ENCODE measurements at regions not wholly inside any gene's neighbourhood (a gene's known extent, or its start where the extent isn't known, plus 50 kb on each side); places are given as distances from the start of the nearest gene placed in this dataset.

GRCh38 chr15:93469994-93470393 lies 381.0 kb upstream of the RGMA start:
- DNase-seq: no peak

DNA sequence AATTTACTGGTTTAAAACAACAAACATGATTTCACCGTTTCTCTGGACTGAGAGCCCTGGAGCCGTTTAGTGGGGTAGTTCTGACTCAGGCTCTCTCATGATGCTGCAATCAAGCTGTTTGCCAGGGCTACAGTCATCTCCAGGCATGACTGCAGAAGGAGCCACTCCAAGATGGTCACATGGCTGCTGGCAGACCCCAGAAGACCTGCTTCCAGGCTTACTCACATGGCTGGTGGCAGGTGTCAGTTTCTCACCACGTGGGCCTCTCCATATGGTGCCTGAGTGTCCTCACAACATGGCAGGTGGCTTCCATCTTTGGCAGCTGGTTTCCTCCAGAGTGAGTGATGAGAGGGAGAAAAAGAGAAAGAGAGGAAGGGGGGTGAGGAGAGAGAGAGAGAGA lies 378.3 kb upstream of the RGMA start:
- DNase-seq: no peak

DNA sequence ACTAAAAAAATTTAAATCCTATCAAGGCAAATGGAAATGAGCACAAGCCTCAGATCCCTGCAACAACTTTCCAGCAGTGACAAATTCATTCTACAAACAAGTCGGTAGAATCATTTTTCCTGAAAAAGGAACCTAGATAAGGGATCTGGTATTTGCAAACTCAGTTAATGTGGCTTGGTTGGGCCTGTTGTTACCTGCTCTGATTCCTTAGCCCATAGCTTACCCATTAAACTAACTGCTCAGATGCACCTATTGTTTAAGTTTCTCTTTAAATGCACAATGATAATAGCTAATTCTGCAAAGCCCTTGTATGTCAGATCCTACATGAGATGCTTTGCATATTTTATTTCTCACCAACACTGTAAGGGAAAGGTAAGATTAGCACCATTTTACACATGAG lies 377.4 kb upstream of the RGMA start:
- no peak for DNase-seq

GRCh38 chr15:93462690-93463089 lies 373.7 kb upstream of the RGMA start:
- DNase-seq: no peak

DNA sequence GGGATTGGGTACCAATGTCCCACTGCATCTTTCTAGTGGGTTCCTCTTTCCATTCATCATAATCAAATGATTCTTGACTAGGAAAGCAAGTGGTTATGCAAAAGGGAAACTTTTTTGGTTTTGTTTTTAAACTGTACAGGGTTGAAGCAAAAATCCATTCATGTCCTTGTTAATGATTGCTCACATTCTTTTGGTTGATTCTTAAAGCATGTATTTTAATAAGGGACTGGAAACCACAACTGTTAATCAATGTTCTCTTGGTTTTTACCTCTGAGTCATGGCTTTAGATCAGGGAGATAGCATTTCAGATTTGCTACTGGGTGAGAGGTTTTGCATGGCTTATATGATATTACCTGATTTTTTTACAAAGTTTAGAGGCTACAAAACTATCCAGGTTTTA lies 371.7 kb upstream of the RGMA start:
- DNase-seq: no peak

DNA sequence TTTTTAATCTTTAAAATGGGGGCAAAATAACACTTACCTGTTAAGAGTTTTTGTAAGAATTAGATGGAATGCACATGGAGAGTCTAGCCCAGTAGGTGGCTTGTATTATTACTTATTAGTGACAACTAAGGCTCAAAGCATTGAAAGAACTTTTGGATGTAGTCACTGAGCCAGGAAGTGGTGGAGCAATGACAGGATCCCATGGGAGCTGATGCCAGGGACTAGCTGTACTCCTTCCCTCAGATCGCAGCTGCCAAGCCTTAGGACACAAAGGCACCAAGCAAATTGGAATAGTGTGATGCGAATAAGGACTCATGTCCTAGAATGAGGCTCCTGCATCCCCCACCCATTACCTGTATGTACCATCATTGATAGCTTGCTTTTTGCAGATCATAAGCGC lies 370.4 kb upstream of the RGMA start:
- DNase-seq: no peak

DNA sequence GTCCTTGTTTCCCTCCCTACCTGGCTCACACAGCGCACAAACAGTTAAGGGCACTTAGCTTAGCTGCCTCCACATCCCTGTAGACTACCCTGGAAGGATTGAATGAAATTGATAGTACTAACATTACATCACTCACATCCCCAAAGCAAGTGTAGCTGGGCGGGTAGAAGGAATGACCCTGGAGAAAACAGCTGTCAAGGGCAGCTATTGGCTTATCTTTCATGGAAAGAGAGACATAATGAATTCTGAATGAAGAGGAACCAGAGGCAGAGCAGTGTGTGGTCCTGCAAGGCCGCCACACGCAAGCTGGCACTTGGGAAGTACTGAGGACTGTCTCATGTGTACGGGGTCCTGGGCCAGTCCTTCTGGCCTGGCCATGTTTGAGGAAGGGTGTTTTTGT lies 369.6 kb upstream of the RGMA start:
- DNase-seq: no peak

GRCh38 chr15:93454788-93455187 lies 365.8 kb upstream of the RGMA start:
- no peak for DNase-seq

DNA sequence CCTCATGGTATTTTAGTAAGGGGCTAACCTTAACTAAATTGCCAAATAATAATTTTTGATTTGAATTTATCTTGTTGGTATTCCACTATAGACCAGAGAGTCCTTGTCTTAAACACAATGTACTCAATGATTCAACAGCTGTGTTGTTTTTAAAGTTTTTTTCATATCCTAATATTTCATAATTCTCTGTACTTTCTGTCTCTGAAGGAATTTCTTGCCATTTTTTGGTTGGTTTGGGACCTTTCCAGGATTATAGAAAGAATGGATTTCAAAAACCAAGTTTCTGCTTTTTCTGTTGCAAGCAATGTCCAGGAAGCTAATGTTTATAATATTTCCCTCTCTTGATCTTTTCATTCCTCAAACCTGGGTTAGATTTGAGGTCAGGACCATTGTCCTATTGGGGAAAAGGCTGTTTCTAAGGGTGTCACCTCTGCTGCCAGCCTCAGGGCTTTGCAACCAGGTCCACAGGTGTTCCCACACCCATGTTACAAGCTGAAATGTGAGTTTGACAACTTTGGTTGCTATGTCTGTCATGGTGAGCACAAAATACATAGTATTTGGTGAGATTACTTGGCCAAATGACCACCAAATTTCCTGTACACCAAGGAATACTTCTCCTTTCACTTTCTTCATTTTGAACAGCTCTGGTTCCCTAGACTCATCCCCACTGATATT lies 363.7 kb upstream of the RGMA start:
- DNase-seq: no peak

DNA sequence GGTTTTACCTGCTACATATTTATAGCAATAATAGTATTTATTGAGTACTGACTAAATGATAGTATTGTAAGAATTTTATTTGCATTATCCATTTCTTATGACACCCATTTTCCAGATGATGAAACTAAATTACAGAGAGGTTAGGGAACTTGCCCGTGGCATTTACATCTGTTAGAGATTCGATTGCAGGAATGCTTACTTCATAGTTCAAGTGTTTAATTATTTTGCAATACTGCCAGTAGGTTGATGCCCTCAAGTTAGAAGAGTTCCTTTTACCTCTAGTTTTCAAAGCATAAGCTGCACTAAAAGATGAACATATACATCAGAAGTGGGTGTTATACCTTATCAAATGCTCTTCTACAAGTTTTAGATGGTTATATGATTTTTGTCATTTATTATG lies 362.8 kb upstream of the RGMA start:
- no peak for DNase-seq

GRCh38 chr15:93451265-93451664 lies 362.3 kb upstream of the RGMA start:
- DNase-seq: no peak

DNA sequence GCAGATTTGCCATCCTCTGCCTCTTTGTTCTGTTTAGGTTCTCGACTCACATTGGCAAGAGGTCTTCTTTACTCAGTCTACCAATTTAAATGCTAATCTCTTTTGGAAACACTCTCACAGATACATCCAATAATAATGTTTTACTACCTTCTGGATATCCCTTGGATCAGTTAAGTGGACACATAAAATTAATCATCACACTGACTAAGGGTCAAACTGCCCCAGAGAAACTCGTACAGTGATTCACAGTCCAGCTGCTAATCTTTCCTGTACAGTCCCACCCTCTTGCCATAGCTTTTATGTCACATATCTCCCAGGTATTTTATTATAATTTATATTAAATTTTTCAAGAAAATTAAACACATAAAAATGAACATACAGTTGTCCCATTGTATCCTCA lies 360.8 kb upstream of the RGMA start:
- DNase-seq: no peak

- DNase-seq: no peak
These were observed 349.3 kb upstream of the RGMA start for GRCh38 chr15:93438310-93438709.

DNA sequence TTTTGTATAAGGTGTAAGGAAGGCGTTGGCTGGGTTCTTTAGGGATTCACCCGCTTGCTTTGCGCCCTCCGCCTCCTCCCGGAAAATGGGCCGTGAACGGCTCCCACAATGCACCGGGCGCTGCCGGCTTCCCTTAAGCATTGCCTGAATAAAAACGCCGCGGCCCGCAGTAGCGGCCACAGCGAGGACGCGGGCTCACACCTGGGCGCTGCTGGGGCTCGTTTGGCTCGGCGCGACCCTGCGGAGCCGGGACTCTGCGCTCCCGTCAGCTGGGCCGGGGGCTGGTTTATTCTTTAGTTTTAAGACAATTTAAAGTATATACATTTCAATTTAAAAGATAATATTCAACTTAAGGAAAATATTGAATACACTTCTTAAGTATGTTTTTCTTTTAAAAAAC lies 343.5 kb upstream of the RGMA start:
- DNase-seq: no peak

GRCh38 chr15:93428807-93429351 lies 339.9 kb upstream of the RGMA start:
- no peak for DNase-seq

DNA sequence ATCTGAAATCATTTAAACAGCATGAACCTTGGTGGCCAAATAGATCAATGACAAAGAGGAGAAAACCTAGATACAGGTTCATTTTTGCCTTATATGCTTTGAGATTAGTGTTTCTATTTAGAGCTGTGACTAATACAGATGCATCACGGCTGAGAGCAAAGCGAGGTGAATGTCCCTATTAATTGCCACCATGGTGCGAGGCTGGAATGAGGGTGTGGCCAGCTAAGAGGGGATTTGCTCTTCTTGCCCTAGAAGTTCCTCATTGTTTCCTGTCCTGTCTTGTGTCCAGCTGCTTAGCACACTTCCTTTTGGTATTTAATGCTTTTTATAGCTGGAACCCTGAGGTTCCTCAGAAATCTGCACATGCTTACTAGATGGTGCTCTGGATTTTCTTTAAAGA lies 339.1 kb upstream of the RGMA start:
- no peak for DNase-seq

DNA sequence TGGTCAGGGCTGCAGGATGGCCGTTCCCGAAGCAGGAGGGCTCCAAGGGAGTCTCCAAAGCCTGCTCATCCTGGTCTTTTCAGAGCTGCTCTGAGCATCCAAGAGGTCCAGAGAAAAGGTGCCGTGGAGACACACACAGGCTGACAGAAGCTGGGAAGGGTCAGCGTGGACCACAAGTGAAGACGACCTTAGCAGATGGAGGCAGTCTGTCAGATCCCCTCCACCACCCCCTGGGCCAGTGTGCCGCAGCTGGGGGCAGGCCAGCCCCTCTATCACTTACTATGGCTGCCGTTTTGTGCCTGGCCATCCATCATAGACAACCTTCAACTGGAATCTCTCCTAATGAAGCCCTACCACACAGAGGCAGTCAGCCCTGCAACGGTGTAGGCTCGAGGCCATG lies 335.1 kb upstream of the RGMA start:
- DNase-seq: no peak

DNA sequence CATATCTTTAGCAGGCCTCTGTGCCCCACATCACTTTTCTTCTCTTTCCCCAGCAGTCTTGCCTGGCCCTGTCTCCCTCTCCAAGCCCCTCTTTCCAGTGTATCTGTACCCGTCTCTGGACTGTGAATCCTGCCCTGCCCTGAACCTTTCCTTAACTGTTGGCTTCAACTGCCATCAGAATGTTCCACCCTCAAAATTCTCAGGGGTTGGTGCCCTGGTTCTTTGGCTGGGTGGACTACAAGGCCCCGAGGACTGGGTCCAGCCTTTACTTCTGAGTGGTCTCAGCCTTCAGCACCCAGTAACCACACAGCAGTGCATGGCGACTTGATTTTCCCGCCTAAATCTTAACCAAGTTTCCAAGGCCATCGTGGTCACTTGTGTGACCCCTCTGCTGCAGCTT lies 333.5 kb upstream of the RGMA start:
- no peak for DNase-seq

- no peak for DNase-seq
These were observed 331.5 kb upstream of the RGMA start for GRCh38 chr15:93420477-93420876.

- no peak for DNase-seq
These were observed 331.0 kb upstream of the RGMA start for GRCh38 chr15:93420050-93420452.

DNA sequence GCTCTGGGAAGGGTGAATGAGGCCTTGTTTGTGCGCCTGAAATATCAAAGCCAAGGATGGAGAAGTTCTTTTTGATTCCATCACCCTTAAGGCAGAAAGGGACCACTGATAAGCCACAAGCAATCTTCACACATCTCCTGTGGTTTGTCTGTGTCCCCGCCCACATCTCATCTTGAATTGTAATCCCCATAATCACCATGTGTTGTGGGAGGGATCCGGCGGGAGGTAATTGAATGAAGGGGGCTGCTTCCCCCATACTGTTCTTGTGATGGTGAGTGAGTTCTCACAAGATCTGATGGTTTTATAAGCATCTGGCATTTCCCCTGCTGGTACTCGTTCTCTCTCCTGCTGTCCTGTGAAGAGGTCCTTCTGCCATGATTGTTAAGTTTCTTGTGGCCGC lies 329.6 kb upstream of the RGMA start:
- DNase-seq: no peak

DNA sequence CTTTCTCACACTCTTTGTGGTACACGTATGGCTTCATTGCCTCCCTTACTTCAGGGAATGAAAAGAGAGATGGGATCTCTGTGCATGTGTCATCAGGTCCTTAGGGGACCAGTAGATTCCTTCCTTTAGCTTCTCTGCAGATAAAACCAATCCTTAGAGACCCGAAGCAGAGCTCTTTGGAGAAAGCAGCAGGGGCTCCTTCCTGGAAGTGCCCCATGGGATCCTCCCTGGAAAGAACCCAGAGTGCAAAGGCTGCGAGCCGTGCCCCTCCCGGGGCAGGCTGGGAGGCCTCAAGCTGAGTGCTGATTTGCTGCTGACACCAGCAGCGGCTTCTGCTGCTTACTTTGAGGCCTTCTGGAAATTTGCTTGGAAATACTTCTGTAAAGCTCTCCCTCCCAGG lies 328.6 kb upstream of the RGMA start:
- no peak for DNase-seq

DNA sequence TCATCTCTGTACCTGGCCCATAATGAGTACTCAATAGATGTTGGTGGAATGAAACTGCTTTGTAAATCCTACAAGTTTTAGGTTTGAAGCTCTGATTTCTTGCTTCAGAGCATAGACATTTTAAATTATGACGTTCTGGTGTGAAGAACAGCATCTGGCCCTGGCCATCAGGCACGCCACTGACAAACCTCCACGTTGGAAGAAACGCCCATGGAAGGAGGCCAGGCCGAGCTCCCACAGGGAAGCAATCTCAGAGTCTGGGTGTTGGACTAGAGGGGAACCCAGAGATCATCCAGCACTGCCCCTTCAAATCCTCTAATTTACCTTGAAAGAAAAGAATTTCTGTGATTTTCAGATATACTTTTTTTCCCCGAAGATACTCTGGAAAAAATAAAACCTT lies 328.1 kb upstream of the RGMA start:
- DNase-seq: no peak

GRCh38 chr15:93415576-93415975 lies 326.6 kb upstream of the RGMA start:
- no peak for DNase-seq

- no peak for DNase-seq
These were observed 325.7 kb upstream of the RGMA start for GRCh38 chr15:93414576-93415231.
